HepG2 (cell line): ENCODE measurements at regions not wholly inside any gene's neighbourhood (a gene's known extent, or its start where the extent isn't known, plus 50 kb on each side); places are given as distances from the start of the nearest gene placed in this dataset.

ENCODE experiments used
- HBP1 ChIP-seq: IDR thresholded peaks from 2 replicates; pipeline ENCODE4 v1.6.1; 2016; ENCODE audit warnings: low read depth, control low read depth
- HES4 ChIP-seq: sonication (generic); formaldehyde crosslinking; IDR thresholded peaks from 2 replicates; pipeline ENCODE4 v1.9.0; 2021; ENCODE audit warnings: mild to moderate bottlenecking, missing genetic modification reagents, borderline replicate concordance
- HOXA9 ChIP-seq: sonication (generic); formaldehyde crosslinking; IDR thresholded peaks from 2 replicates; pipeline ENCODE4 v1.8.1; 2022; ENCODE audit warnings: missing genetic modification reagents, mild to moderate bottlenecking, moderate library complexity, borderline replicate concordance
- IRF2 ChIP-seq: IDR thresholded peaks from 2 replicates; pipeline ENCODE4 v1.6.1; 2018; ENCODE audit warnings: missing genetic modification reagents, missing compliant biosample characterization
- RERE ChIP-seq: IDR thresholded peaks from 2 replicates; pipeline ENCODE4 v1.6.1; 2016; ENCODE audit warnings: low read depth, missing genetic modification reagents, missing compliant biosample characterization
- SP5 ChIP-seq: IDR thresholded peaks from 2 replicates; pipeline ENCODE4 v1.6.1; 2016; ENCODE audit warnings: low read depth, borderline replicate concordance
- SPEN ChIP-seq: sonication (generic); formaldehyde crosslinking; IDR thresholded peaks from 2 replicates; pipeline ENCODE4 v1.5.1; 2020; ENCODE audit warnings: low read depth, mild to moderate bottlenecking, missing genetic modification reagents
- ZBTB34 ChIP-seq: sonication (generic); formaldehyde crosslinking; IDR thresholded peaks from 2 replicates; pipeline ENCODE4 v1.8.0; 2022; ENCODE audit warnings: mild to moderate bottlenecking, missing genetic modification reagents
- ZBTB38 ChIP-seq: sonication (generic); formaldehyde crosslinking; IDR thresholded peaks from 2 replicates; pipeline ENCODE4 v1.5.1; 2020; ENCODE audit warnings: mild to moderate bottlenecking, missing genetic modification reagents
- ZNF142 ChIP-seq: sonication (generic); formaldehyde crosslinking; IDR thresholded peaks from 2 replicates; pipeline ENCODE4 v1.4.0; 2020; ENCODE audit warnings: missing genetic modification reagents
- ZNF382 ChIP-seq: sonication (generic); formaldehyde crosslinking; IDR thresholded peaks from 2 replicates; pipeline ENCODE4 v1.5.0; 2020; ENCODE audit warnings: missing genetic modification reagents, mild to moderate bottlenecking, borderline replicate concordance
- ZNF629 ChIP-seq: sonication (generic); formaldehyde crosslinking; conservative IDR thresholded peaks from 2 replicates; pipeline ENCODE4 v1.5.0; 2020; ENCODE audit warnings: missing genetic modification reagents
- ZNF775 ChIP-seq: sonication (generic); formaldehyde crosslinking; IDR thresholded peaks from 2 replicates; pipeline ENCODE4 v1.4.0; 2020; ENCODE audit warnings: missing genetic modification reagents, mild to moderate bottlenecking, moderate library complexity, borderline replicate concordance

GRCh38 chr17:68771867-68772515, 170.8 kb upstream of the FAM20A start (continued):
- TF ChIP-seq ZNF142 = no peak
- TF ChIP-seq HOXA9 (CRISPR knock-in tag) = no peak
- no peak for TF ChIP-seq RERE (CRISPR knock-in tag)
- no peak for TF ChIP-seq ZNF775 (CRISPR knock-in tag)
- no peak for TF ChIP-seq SP5 (CRISPR knock-in tag)
- TF ChIP-seq ZNF382 = no peak
- no peak for TF ChIP-seq IRF2 (CRISPR knock-in tag)
- no peak for TF ChIP-seq ZNF629 (CRISPR knock-in tag)
- no peak for TF ChIP-seq HBP1 (CRISPR knock-in tag)
- TF ChIP-seq SPEN = no peak
- TF ChIP-seq ZBTB34 (CRISPR knock-in tag) = no peak
- TF ChIP-seq HES4 (CRISPR knock-in tag) = no peak
- TF ChIP-seq ZBTB38 (CRISPR knock-in tag) = no peak
